Upper lobe of left lung (tissue), 6 donors: ENCODE measurements at regions not wholly inside any gene's neighbourhood (a gene's known extent, or its start where the extent isn't known, plus 50 kb on each side); places are given as distances from the start of the nearest gene placed in this dataset.

Experiments
- ATAC-seq, 2 donors: fragments of 200-7000 bp; cut with Tn5 transposase; one replicate each; pipeline ENCODE4 v1.9.1; 2022; ENCODE audit warnings: mild to moderate bottlenecking in 2 of 2, moderate library complexity in 2 of 2; ENCODE audit not compliant: low FRiP score in 2 of 2
- DNase-seq, 2 donors: peaks; one replicate each; pipeline ENCODE4 v3.0.0-alpha.2; 2019 to 2020
- H3K27ac ChIP-seq, 4 donors: fragments of 200-600 bp; sonication (generic); one replicate each; pipeline ENCODE4 v1.5.1; 2016 to 2019
- H3K27me3 ChIP-seq, 4 donors: fragments of 200-600 bp; sonication (generic); one replicate each; pipeline ENCODE4 v1.5.1; 2017 to 2019
- H3K36me3 ChIP-seq, 4 donors: fragments of 200-600 bp; sonication (generic); one replicate each; pipeline ENCODE4 v1.5.1; 2016 to 2019
- H3K4me1 ChIP-seq, 4 donors: fragments of 200-600 bp; sonication (generic); one replicate each; pipeline ENCODE4 v1.5.1; 2018 to 2019
- H3K4me3 ChIP-seq, 4 donors: fragments of 200-600 bp; sonication (generic); one replicate each; pipeline ENCODE4 v1.5.1; 2017 to 2019; ENCODE audit warnings: mild to moderate bottlenecking in 2 of 4, moderate library complexity in 1 of 4
- H3K9me3 ChIP-seq, 4 donors: fragments of 200-600 bp; sonication (generic); one replicate each; pipeline ENCODE4 v1.5.1; 2018 to 2019
- EP300 ChIP-seq, 4 donors: sonication (generic); formaldehyde crosslinking; IDR thresholded peaks; one replicate each; pipeline ENCODE4 v1.5.1; 2017; ENCODE audit warnings: antibody characterized with exemption in 4 of 4, control low read depth in 2 of 4
- POLR2A ChIP-seq, 4 donors: fragments of 450-650 bp; IDR thresholded peaks; one replicate each; pipeline ENCODE4 v1.5.1; 2016 to 2017; ENCODE audit warnings: antibody characterized with exemption in 4 of 4, mild to moderate bottlenecking in 2 of 4
- POLR2AphosphoS5 ChIP-seq, 2 donors: sonication (generic); formaldehyde crosslinking; IDR thresholded peaks; one replicate each; pipeline ENCODE4 v1.5.1; 2017; ENCODE audit warnings: antibody characterized with exemption in 2 of 2
- WGBS, 2 donors: methylation state at CpG; one replicate each; pipeline ENCODE4 v1.1.5; 2017 to 2018; 5-methylcytosine and 5-hydroxymethylcytosine counted together
- TF ChIP-seq, protein P1 (sequence below), 6 experiments: fragments of 450-650 bp in 4 of 6; fragments of 200-600 bp in 2 of 6; sonication (generic) in 2 of 6; IDR thresholded peaks; one replicate each; pipeline ENCODE4 v1.5.1; 2016 to 2019; ENCODE audit warnings: antibody characterized with exemption in 6 of 6
- donor health status: DM: no; HTN: no; CAD: no; lungs with moderate emphysema.
- donor health status: DM: no; HTN: yes; CAD: no; lungs with severe emphysema.

DNA sequence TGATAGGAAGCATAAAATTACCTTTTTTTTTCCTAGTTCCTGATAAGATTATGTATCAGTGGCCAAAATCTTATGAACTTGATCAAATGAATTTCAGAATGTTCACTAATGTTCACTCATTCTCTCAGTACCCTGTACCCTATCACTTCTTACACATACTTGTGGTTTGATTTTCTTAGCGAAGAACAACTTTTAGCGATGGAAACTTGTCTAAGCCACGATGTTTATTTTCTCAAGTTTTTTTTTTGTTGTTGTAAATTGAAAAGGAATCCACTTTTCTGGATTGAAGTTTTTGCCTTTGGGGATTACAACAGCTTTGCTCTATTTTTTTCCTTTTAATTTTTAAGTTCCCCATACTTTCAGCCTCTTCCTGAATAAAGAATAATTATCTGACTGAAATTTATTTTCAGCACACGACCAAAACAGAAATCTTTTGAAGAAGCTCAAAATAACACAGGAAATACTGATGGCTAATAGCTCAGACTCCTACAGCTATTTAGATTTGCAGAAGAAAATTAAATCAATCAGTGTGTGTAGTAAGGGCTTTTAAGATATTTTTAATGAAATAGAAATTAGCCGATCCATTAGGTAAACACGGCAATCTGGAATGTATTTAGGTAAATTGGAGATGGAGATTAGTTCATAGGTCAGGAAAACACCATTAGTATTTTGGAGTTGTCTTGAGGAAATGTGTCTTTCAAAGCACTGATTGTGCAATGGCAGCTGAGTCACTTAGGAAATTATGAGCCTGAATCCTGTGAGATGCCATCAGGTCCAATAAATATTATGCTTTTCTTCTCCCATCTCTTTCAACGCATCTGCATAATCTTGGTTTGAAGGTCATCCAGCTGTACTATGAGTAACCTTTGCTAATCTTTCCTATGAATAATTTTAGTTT, 217.5 kb downstream of the GJA1 start:
- no peaks in the 10 kb centered on the region for H3K27me3 ChIP-seq
- 41% methylated on average over 7 of the region's 7 CpGs for WGBS, 2 donors
- ATAC-seq: peak in 1 of 2 donors; percentile 87
- H3K4me3 ChIP-seq: no peak overlapping the region
- TF ChIP-seq EP300 (IDR thresholded peaks at IDR 0.05): peak in 2 of 4 donors; percentile 35 to 72
- no peak for TF ChIP-seq POLR2A (IDR thresholded peaks at IDR 0.05)
- TF ChIP-seq, protein P1, sequence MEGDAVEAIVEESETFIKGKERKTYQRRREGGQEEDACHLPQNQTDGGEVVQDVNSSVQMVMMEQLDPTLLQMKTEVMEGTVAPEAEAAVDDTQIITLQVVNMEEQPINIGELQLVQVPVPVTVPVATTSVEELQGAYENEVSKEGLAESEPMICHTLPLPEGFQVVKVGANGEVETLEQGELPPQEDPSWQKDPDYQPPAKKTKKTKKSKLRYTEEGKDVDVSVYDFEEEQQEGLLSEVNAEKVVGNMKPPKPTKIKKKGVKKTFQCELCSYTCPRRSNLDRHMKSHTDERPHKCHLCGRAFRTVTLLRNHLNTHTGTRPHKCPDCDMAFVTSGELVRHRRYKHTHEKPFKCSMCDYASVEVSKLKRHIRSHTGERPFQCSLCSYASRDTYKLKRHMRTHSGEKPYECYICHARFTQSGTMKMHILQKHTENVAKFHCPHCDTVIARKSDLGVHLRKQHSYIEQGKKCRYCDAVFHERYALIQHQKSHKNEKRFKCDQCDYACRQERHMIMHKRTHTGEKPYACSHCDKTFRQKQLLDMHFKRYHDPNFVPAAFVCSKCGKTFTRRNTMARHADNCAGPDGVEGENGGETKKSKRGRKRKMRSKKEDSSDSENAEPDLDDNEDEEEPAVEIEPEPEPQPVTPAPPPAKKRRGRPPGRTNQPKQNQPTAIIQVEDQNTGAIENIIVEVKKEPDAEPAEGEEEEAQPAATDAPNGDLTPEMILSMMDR (IDR thresholded peaks at IDR 0.05): no peak
- TF ChIP-seq POLR2AphosphoS5 (IDR thresholded peaks at IDR 0.05): peak in 1 of 2 donors; percentile 48
- no peaks in the 10 kb centered on the region for H3K9me3 ChIP-seq
- peak overlapping the region; percentile 27 to 66 (median 44) for H3K27ac ChIP-seq
- H3K36me3 ChIP-seq: no peaks in the 10 kb centered on the region
- peaks cover 0 to 10% (median 5%) of the 10 kb centered on the region in 4 donors for H3K4me1 ChIP-seq
- no peak for DNase-seq

DNA sequence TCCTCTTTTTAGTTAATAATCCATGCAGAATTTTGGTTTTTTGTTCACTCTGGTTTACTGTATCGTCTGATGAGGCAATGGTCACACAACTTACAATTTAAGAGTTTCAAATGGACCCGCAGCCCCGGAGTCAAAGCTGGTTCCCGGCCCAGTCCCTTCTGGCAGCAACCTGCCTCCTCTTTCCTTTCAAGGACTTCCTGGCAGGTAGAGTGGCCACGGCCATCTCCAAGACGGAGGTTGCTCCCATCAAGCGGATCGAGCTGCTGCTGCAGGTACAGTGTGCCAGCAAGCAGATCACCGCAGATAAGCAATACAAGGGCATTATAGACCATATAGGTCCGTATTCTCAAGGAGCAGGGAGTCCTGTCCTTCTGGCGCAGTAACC, 218.2 kb downstream of the GJA1 start:
- DNase-seq (no peak), ATAC-seq (peak in 1 of 2 donors; percentile 44)
- Histone ChIP-seq H3K27me3 (no peaks in the 10 kb centered on the region), H3K9me3 (no peaks in the 10 kb centered on the region), H3K27ac (peak overlapping the region in 2 of 4 donors; percentile 51 to 66), H3K4me1 (peaks cover 0 to 10% (median 5%) of the 10 kb centered on the region in 4 donors), H3K4me3 (no peak overlapping the region), H3K36me3 (no peaks in the 10 kb centered on the region)
- 88 to 92% methylated on average over 11 of the region's 11 CpGs for WGBS, 2 donors
- TF ChIP-seq POLR2A (IDR thresholded peaks at IDR 0.05): no peak
- TF ChIP-seq, protein P1 (IDR thresholded peaks at IDR 0.05): no peak
- no peak for TF ChIP-seq EP300 (IDR thresholded peaks at IDR 0.05)
- TF ChIP-seq POLR2AphosphoS5 (IDR thresholded peaks at IDR 0.05): no peak

DNA sequence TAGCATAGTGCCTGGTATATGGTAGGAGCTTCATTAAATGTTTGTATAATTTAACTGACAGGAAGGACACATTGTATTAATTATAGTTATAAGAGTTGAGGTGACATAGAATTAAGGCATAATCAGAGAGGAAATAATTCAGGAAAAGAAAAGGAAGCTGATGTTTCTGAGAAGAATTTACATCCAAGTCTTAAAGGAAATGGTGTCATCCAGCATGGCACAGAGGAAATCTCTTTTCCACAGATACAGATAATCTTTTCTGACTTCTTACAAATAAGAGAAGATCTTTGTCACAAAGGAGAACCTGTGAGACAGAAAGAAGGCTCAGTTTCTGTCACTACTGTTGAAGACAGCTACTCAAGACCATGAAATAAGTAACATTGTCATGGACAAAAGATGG, 222.5 kb downstream of the GJA1 start:
- Histone ChIP-seq H3K36me3 (no peaks in the 10 kb centered on the region), H3K9me3 (no peaks in the 10 kb centered on the region), H3K4me3 (no peak overlapping the region), H3K27me3 (no peaks in the 10 kb centered on the region), H3K4me1 (peaks cover 0 to 10% (median 3%) of the 10 kb centered on the region in 4 donors), H3K27ac (no peak overlapping the region)
- TF ChIP-seq POLR2A (IDR thresholded peaks at IDR 0.05) (no peak), POLR2AphosphoS5 (IDR thresholded peaks at IDR 0.05) (no peak), EP300 (IDR thresholded peaks at IDR 0.05) (no peak)
- TF ChIP-seq, protein P1 (IDR thresholded peaks at IDR 0.05): no peak
- ATAC-seq (no peak), DNase-seq (no peak)

GRCh38 chr6:121660277-121660676, 224.8 kb downstream of the GJA1 start:
- no peak for ATAC-seq
- TF ChIP-seq, protein P1 (IDR thresholded peaks at IDR 0.05): no peak
- TF ChIP-seq EP300 (IDR thresholded peaks at IDR 0.05): no peak
- no peak for TF ChIP-seq POLR2AphosphoS5 (IDR thresholded peaks at IDR 0.05)
- no peak for TF ChIP-seq POLR2A (IDR thresholded peaks at IDR 0.05)

More at GRCh38 chr6:121660277-121660676, 224.8 kb downstream of the GJA1 start:
- Histone ChIP-seq H3K4me1 (no peaks in the 10 kb centered on the region), H3K27me3 (no peaks in the 10 kb centered on the region), H3K27ac (no peak overlapping the region), H3K9me3 (no peaks in the 10 kb centered on the region), H3K4me3 (no peak overlapping the region), H3K36me3 (no peaks in the 10 kb centered on the region)
- 85 to 87% methylated on average over 3 of the region's 3 CpGs for WGBS, 2 donors
- no peak for DNase-seq
